ENCODE measurements at regions not wholly inside any gene's neighbourhood (a gene's known extent, or its start where the extent isn't known, plus 50 kb on each side); places are given as distances from the start of the nearest gene placed in this dataset.

GRCh38 chrX:150298841-150299551 lies 64.1 kb upstream of the MAMLD1 start:
- DNase-seq (ENCODE audit: low spot score), result no peak

GRCh38 chrX:150299579-150299978 lies 63.5 kb upstream of the MAMLD1 start:
- DNase-seq (ENCODE audit: low spot score), result no peak

GRCh38 chrX:150303386-150304097 lies 59.6 kb upstream of the MAMLD1 start:
- no peak for DNase-seq (ENCODE audit: low spot score)

- DNase-seq (ENCODE audit: low spot score), result no peak
Measured at GRCh38 chrX:150306002-150306401, 57.1 kb upstream of the MAMLD1 start.

GRCh38 chrX:150308041-150308440 lies 55.1 kb upstream of the MAMLD1 start:
- no peak for DNase-seq (ENCODE audit: low spot score)

- DNase-seq (ENCODE audit: low spot score), result no peak
Measured at GRCh38 chrX:150308532-150309157, 54.5 kb upstream of the MAMLD1 start.

- DNase-seq (ENCODE audit: low spot score), result no peak
Measured at GRCh38 chrX:150310417-150310816, 52.7 kb upstream of the MAMLD1 start.

GRCh38 chrX:150310881-150311280 lies 52.2 kb upstream of the MAMLD1 start:
- no peak for DNase-seq (ENCODE audit: low spot score)

GRCh38 chrX:150312931-150313330 lies 50.2 kb upstream of the MAMLD1 start:
- DNase-seq (ENCODE audit: low spot score), result no peak
